IMR-90 (cell line): ENCODE measurements at regions not wholly inside any gene's neighbourhood (a gene's known extent, or its start where the extent isn't known, plus 50 kb on each side); places are given as distances from the start of the nearest gene placed in this dataset.

ENCODE experiments used
- ATAC-seq: fragments of 200-7000 bp; cut with Tn5 transposase; 2 replicates; pipeline ENCODE4 v1.9.1; 2020; ENCODE audit warnings: low read depth, mild to moderate bottlenecking, moderate library complexity
- BruUV-seq: library from RNA; stranded (reverse); fragments of 400-500 nt; replicated peaks from 2 replicates; lab custom pipeline; 2021; lab: Mats Ljungman, UMichigan
- CTCF ChIA-PET: fragments of 300-600 bp; formaldehyde crosslinking; extraction: SDS; loops from one replicate; lab custom pipeline; 2021; ENCODE audit warnings: antibody characterized with exemption; lab: Yijun Ruan, JAX
- POLR2A ChIA-PET: fragments of 300-600 bp; sonication (Branson Sonifier 250); formaldehyde crosslinking; loops from one replicate; lab custom pipeline; 2022; ENCODE audit warnings: antibody characterized with exemption; ENCODE audit not compliant: unreplicated experiment; lab: Charles Lee
- DNase-seq: peaks from one replicate; pipeline ENCODE4 v3.0.0; 2013
- H2AFZ ChIP-seq: replicated peaks from 2 replicates; pipeline ENCODE3; 2013; ENCODE audit warnings: low read length, mild to moderate bottlenecking; ENCODE audit not compliant: poor library complexity
- H2AK5ac ChIP-seq: 2 replicates; pipeline ENCODE4 v1.6.1; 2013; ENCODE audit warnings: low read depth, low read length, inconsistent platforms
- H2AK9ac ChIP-seq: replicated peaks from 2 replicates; pipeline ENCODE3; 2013; ENCODE audit warnings: mild to moderate bottlenecking, low read depth, low read length, moderate library complexity; ENCODE audit not compliant: poor library complexity
- H2BK120ac ChIP-seq: 2 replicates; pipeline ENCODE4 v1.6.1; 2013; ENCODE audit warnings: low read depth, low read length, inconsistent platforms
- H2BK15ac ChIP-seq: 3 replicates; pipeline ENCODE4 v1.6.1; 2013; ENCODE audit warnings: low read depth, low read length, inconsistent platforms
- H2BK20ac ChIP-seq: 2 replicates; pipeline ENCODE4 v1.6.1; 2013; ENCODE audit warnings: low read depth, mild to moderate bottlenecking, inconsistent platforms, low read length, moderate library complexity
- H2BK5ac ChIP-seq: 2 replicates; pipeline ENCODE4 v1.6.1; 2013; ENCODE audit warnings: mild to moderate bottlenecking, low read depth, low read length, inconsistent platforms; ENCODE audit not compliant: poor library complexity, severe bottlenecking
- H3K14ac ChIP-seq: replicated peaks from 2 replicates; pipeline ENCODE4 v1.6.1; 2013; ENCODE audit warnings: low read depth, low read length, inconsistent platforms
- H3K18ac ChIP-seq: 2 replicates; pipeline ENCODE4 v1.6.1; 2013; ENCODE audit warnings: low read depth, low read length, control low read depth
- H3K23ac ChIP-seq: 2 replicates; pipeline ENCODE4 v1.6.1; 2013; ENCODE audit warnings: low read depth, low read length, inconsistent platforms
- H3K27ac ChIP-seq: 2 replicates; pipeline ENCODE4 v1.5.1; 2013; ENCODE audit warnings: mild to moderate bottlenecking, control low read depth, low read length; ENCODE audit not compliant: insufficient read depth
- H3K27me3 ChIP-seq: 2 replicates; pipeline ENCODE4 v1.6.1; 2013; ENCODE audit warnings: low read length; ENCODE audit not compliant: control insufficient read depth, insufficient read depth
- H3K36me3 ChIP-seq: 2 replicates; pipeline ENCODE4 v1.6.1; 2013; ENCODE audit warnings: low read length, mixed read lengths; ENCODE audit not compliant: control insufficient read depth, insufficient read depth
- H3K4ac ChIP-seq: 2 replicates; pipeline ENCODE4 v1.6.1; 2013; ENCODE audit warnings: low read depth, low read length, inconsistent platforms
- H3K4me1 ChIP-seq: 2 replicates; pipeline ENCODE4 v1.6.1; 2013; ENCODE audit warnings: low read length, mixed read lengths; ENCODE audit not compliant: control insufficient read depth, insufficient read depth
- H3K4me2 ChIP-seq: 2 replicates; pipeline ENCODE4 v1.6.1; 2013; ENCODE audit warnings: low read depth, mild to moderate bottlenecking, control low read depth, low read length, moderate library complexity
- H3K4me3 ChIP-seq: 2 replicates; pipeline ENCODE4 v1.5.1; 2013; ENCODE audit warnings: low read depth, mild to moderate bottlenecking, control low read depth, low read length, moderate library complexity; ENCODE audit not compliant: insufficient read depth
- H3K56ac ChIP-seq: 2 replicates; pipeline ENCODE4 v1.6.1; 2013; ENCODE audit warnings: low read length, inconsistent platforms; ENCODE audit not compliant: insufficient read depth; ENCODE audit errors: extremely low read depth
- H3K79me1 ChIP-seq, 2 experiments: 2 replicates each; pipeline ENCODE4 v1.6.1; 2013; ENCODE audit warnings: low read length in 2 of 2, inconsistent platforms in 1 of 2, low read depth in 1 of 2
- H3K9ac ChIP-seq: 2 replicates; pipeline ENCODE4 v1.6.1; 2013; ENCODE audit warnings: low read depth, low read length, control low read depth
- H3K9me1 ChIP-seq: 2 replicates; pipeline ENCODE4 v1.6.1; 2013; ENCODE audit warnings: low read length, inconsistent platforms; ENCODE audit not compliant: insufficient read depth
- H3K9me3 ChIP-seq: 2 replicates; pipeline ENCODE4 v1.6.1; 2013; ENCODE audit warnings: low read length; ENCODE audit not compliant: control insufficient read depth, insufficient read depth
- H4K20me1 ChIP-seq: 2 replicates; pipeline ENCODE4 v1.6.1; 2013; ENCODE audit warnings: low read length, inconsistent platforms; ENCODE audit not compliant: insufficient read depth
- H4K5ac ChIP-seq: 2 replicates; pipeline ENCODE4 v1.6.1; 2013; ENCODE audit warnings: mild to moderate bottlenecking, low read depth, low read length, control low read depth
- H4K8ac ChIP-seq, 2 experiments: 2 replicates each; pipeline ENCODE4 v1.6.1; 2013; ENCODE audit warnings: low read depth in 2 of 2, low read length in 2 of 2, control low read depth in 1 of 2, inconsistent platforms in 1 of 2
- H4K91ac ChIP-seq: 2 replicates; pipeline ENCODE4 v1.6.1; 2013; ENCODE audit warnings: low read depth, low read length, inconsistent platforms; ENCODE audit not compliant: insufficient read depth
- BHLHE40 ChIP-seq: fragments of 150-350 bp; IDR thresholded peaks from 2 replicates; pipeline ENCODE4 v1.6.1; 2016; ENCODE audit warnings: mild to moderate bottlenecking, low read depth, low read length
- CHD1 ChIP-seq: IDR thresholded peaks from 2 replicates; pipeline ENCODE4 v1.6.1; 2012; ENCODE audit warnings: low read depth, low read length, improper control_type of control experiment
- NFE2L2 ChIP-seq: fragments of 150-350 bp; IDR thresholded peaks from 2 replicates; pipeline ENCODE4 v1.6.1; 2016; ENCODE audit warnings: low read depth, mild to moderate bottlenecking, low read length
- POLR2A ChIP-seq: IDR thresholded peaks from 2 replicates; pipeline ENCODE4 v1.6.1; 2012; ENCODE audit warnings: mild to moderate bottlenecking, low read depth, low read length
- RAD21 ChIP-seq: IDR thresholded peaks from 2 replicates; pipeline ENCODE4 v1.6.1; 2012; ENCODE audit warnings: low read length, improper control_type of control experiment
- RCOR1 ChIP-seq: IDR thresholded peaks from 2 replicates; pipeline ENCODE4 v1.6.1; 2012; ENCODE audit warnings: mild to moderate bottlenecking, low read length, improper control_type of control experiment; ENCODE audit not compliant: insufficient replicate concordance
- RFX5 ChIP-seq: IDR thresholded peaks from 2 replicates; pipeline ENCODE4 v1.8.0; 2012; ENCODE audit warnings: low read depth, mild to moderate bottlenecking, low read length, moderate library complexity
- USF2 ChIP-seq: fragments of 150-350 bp; IDR thresholded peaks from 2 replicates; pipeline ENCODE4 v1.6.1; 2017; ENCODE audit warnings: mild to moderate bottlenecking, antibody characterized with exemption, low read length, low read depth
- WGBS, 2 experiments: methylation state at CpG; one replicate each; pipeline versions ENCODE4 v1.1.5 to v1.1.7; 2013; ENCODE audit warnings: missing lambda C conversion rate in 2 of 2; ENCODE audit not compliant: insufficient read length in 1 of 2; ENCODE audit errors: extremely low coverage in 2 of 2; 5-methylcytosine and 5-hydroxymethylcytosine counted together
- dilution Hi-C: fragments of 300-500 bp; cut with HindIII; formaldehyde crosslinking; loops from one replicate; pipeline ENCODE4 v1.14.3; 2018; ENCODE audit warnings: low sequenced_read_pairs; ENCODE audit not compliant: unreplicated experiment
- in situ Hi-C: fragments of 300-500 bp; cut with MboI; formaldehyde crosslinking; loops from 3 replicates; pipeline ENCODE4 v1.14.3; 2019; ENCODE audit warnings: low sequenced_read_pairs, inconsistent platforms, mixed read lengths
- intact Hi-C: fragments of 100-400 bp; cut with micrococcal nuclease; formaldehyde crosslinking; loops from 2 replicates; pipeline ENCODE4 v1.10.0; 2022
- TF ChIP-seq, protein P1 (sequence below): fragments of 150-350 bp; IDR thresholded peaks from 2 replicates; pipeline ENCODE4 v1.6.1; 2016; ENCODE audit warnings: low read depth, mild to moderate bottlenecking, low read length, moderate library complexity, borderline replicate concordance

GRCh38 chr6:139944976-139945375, 570.5 kb upstream of the CITED2 start:
- no peak overlapping the region for H3K23ac ChIP-seq
- peak overlapping the region; percentile 49 for H2BK5ac ChIP-seq
- H2AK5ac ChIP-seq = no peak overlapping the region
- TF ChIP-seq USF2 (no peak), CHD1 (no peak), RAD21 (no peak), BHLHE40 (no peak), NFE2L2 (no peak), RFX5 (no peak), POLR2A (no peak), RCOR1 (no peak)
- TF ChIP-seq, protein P1, sequence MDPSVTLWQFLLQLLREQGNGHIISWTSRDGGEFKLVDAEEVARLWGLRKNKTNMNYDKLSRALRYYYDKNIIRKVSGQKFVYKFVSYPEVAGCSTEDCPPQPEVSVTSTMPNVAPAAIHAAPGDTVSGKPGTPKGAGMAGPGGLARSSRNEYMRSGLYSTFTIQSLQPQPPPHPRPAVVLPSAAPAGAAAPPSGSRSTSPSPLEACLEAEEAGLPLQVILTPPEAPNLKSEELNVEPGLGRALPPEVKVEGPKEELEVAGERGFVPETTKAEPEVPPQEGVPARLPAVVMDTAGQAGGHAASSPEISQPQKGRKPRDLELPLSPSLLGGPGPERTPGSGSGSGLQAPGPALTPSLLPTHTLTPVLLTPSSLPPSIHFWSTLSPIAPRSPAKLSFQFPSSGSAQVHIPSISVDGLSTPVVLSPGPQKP = no peak
- peak overlapping the region; percentile 6; the same call in 1 of the 2 replicates for H4K91ac ChIP-seq
- H3K9me3 ChIP-seq = no peaks in the 10 kb centered on the region
- H2BK15ac ChIP-seq = peak overlapping the region; percentile 53; the same call in 1 of the 3 replicates
- no peak overlapping the region for H3K56ac ChIP-seq
- peaks cover 8% of the 10 kb centered on the region for H3K4me1 ChIP-seq
- no peak overlapping the region for H3K9ac ChIP-seq
- no peak overlapping the region; the same call in 1 of the 2 replicates for H3K4ac ChIP-seq
- dilution Hi-C loops (no loop called here), in situ Hi-C loops (no loop called here), intact Hi-C loops (no loop called here)
- H3K27me3 ChIP-seq = no peaks in the 10 kb centered on the region
- H3K9me1 ChIP-seq = peaks cover 3% of the 10 kb centered on the region
- no peaks in the 10 kb centered on the region for H3K79me1 ChIP-seq
- CTCF ChIA-PET = no interaction called here
- BruUV-seq = no TSS peak
- 0 out of 2 replicates have a peak overlapping the region, but pooled peaks have one; percentile 19 for H3K14ac ChIP-seq
- peak overlapping the region in 1 of 2 experiments; percentile 39; a peak in 1 of 4 replicates for H4K8ac ChIP-seq
- ATAC-seq (no peak), DNase-seq (no peak)
- H3K4me2 ChIP-seq = no peak overlapping the region
- H3K27ac ChIP-seq = no peak overlapping the region
- H3K4me3 ChIP-seq = no peak overlapping the region
- no peak overlapping the region; the same call in 1 of the 2 replicates for H4K5ac ChIP-seq
- POLR2A ChIA-PET = no interaction called here
- peak overlapping the region; percentile 44 for H2BK120ac ChIP-seq
- 77% methylated on average over 2 of the region's 2 CpGs; no CpG with 5 or more reads in 1 of the 2 experiments for WGBS, 2 experiments
- no peak overlapping the region for H2AK9ac ChIP-seq
- H2AFZ ChIP-seq = no peak overlapping the region
- H2BK20ac ChIP-seq = peak overlapping the region; percentile 22; the same call in 1 of the 2 replicates
- no peaks in the 10 kb centered on the region for H4K20me1 ChIP-seq
- H3K36me3 ChIP-seq = no peaks in the 10 kb centered on the region
- no peak overlapping the region; the same call in 1 of the 2 replicates for H3K18ac ChIP-seq
